ENCODE measurements at regions not wholly inside any gene's neighbourhood (a gene's known extent, or its start where the extent isn't known, plus 50 kb on each side); places are given as distances from the start of the nearest gene placed in this dataset.
A peak's percentile ranks its signal among the peaks of the same experiment; 100 is the strongest.

- no peak overlapping the region for H3K4me3 ChIP-seq (ENCODE audit: extremely low read depth in 1 of 4, insufficient read depth in 2 of 4, low read depth in 3 of 4, low read length in 4 of 4)
- H3K36me3 ChIP-seq (ENCODE audit: control insufficient read depth in 2 of 4, insufficient read depth in 4 of 4, low read length in 3 of 4): no peaks in the 10 kb centered on the region
- H3K14ac ChIP-seq (ENCODE audit: insufficient read length): no peak overlapping the region
- H3K79me1 ChIP-seq (ENCODE audit: low read depth, low read length): no peaks in the 10 kb centered on the region
- no peak overlapping the region for H4K5ac ChIP-seq (ENCODE audit: insufficient read length, low read depth, low read length)
- no peak overlapping the region for H3K18ac ChIP-seq (ENCODE audit: extremely low read depth, low read length)
- WGBS, 2 experiments (ENCODE audit: extremely low coverage in 1 of 2, insufficient coverage in 1 of 2, insufficient read length in 1 of 2, insufficient replicate concordance in 2 of 2, low coverage in 1 of 2, low lambda C conversion rate in 2 of 2, missing lambda C conversion rate in 1 of 2): 85% methylated on average over 10 of the region's 10 CpGs; no CpG with 5 or more reads in 1 of the 2 experiments
- H4K91ac ChIP-seq (replicated peaks; ENCODE audit: insufficient read length, low read length): no peak overlapping the region
- H3K27me3 ChIP-seq (replicated peaks in 1 of 4; ENCODE audit: control insufficient read depth in 3 of 4, extremely low read depth in 1 of 4, insufficient read depth in 3 of 4, low read length in 3 of 4): no peaks in the 10 kb centered on the region
- no peak overlapping the region for H2BK120ac ChIP-seq (replicated peaks; ENCODE audit: low read depth, low read length)
- H3K23me2 ChIP-seq (ENCODE audit: low read depth, low read length): no peaks in the 10 kb centered on the region
- H4K20me1 ChIP-seq (replicated peaks in 1 of 2; ENCODE audit: control insufficient read depth in 1 of 2, insufficient read depth in 2 of 2, low read length in 2 of 2): no peaks in the 10 kb centered on the region
- peak; percentile 36 for FAIRE-seq
- ChIA-PET CTCF (ENCODE audit: partially characterized antibody) (interaction anchor here (0.6 to 2.4 kb wide), 32 partner anchors 9 to 877 kb away, joined by 3 to 15 read pairs (median 4); no protein-coding TSS in a partner anchor), POLR2A (ENCODE audit: partially characterized antibody) (no interaction called here)
- peak; percentile 31 to 78 for DNase-seq (ENCODE audit: low read depth in 1 of 2, low spot score in 2 of 2)
- no peak overlapping the region for H2BK15ac ChIP-seq (ENCODE audit: low read length)
- H3K9me3 ChIP-seq (ENCODE audit: insufficient read depth in 2 of 2, low read depth in 1 of 2, low read length in 1 of 2): no peaks in the 10 kb centered on the region
- no peak overlapping the region for H3K4ac ChIP-seq (replicated peaks; ENCODE audit: insufficient read length, low read depth, low read length)
- H3K23ac ChIP-seq (ENCODE audit: insufficient read length): no peak overlapping the region
- peak overlapping the region; percentile 6; the same call in 1 of the 2 replicates for H2BK5ac ChIP-seq (ENCODE audit: low read depth, low read length)
- H3K56ac ChIP-seq (replicated peaks; ENCODE audit: insufficient read length, low read depth, low read length): no peak overlapping the region
- no peak overlapping the region for H3K9ac ChIP-seq (replicated peaks in 1 of 4; ENCODE audit: extremely low read depth in 1 of 4, low read depth in 3 of 4, low read length in 3 of 4)
- peak overlapping the region; percentile 62; the same call in 1 of the 2 replicates for H4K8ac ChIP-seq (ENCODE audit: extremely low read depth, insufficient read depth, low read length)
- H2AK5ac ChIP-seq (ENCODE audit: low read depth, low read length): no peak overlapping the region
- peak overlapping the region; percentile 33; the same call in 1 of the 2 replicates for H2BK12ac ChIP-seq (ENCODE audit: low read depth, low read length)
- H3K4me1 ChIP-seq (replicated peaks in 1 of 4; ENCODE audit: control insufficient read depth in 3 of 4, insufficient read depth in 4 of 4, low read length in 3 of 4): no peaks in the 10 kb centered on the region; a peak in 3 of 7 replicates
- no peaks in the 10 kb centered on the region for H3K79me2 ChIP-seq (ENCODE audit: control insufficient read depth in 1 of 2, insufficient read depth in 2 of 2, low read length in 2 of 2)
- H3K27ac ChIP-seq (ENCODE audit: low read depth, low read length): no peak overlapping the region
- no peak overlapping the region for H3K4me2 ChIP-seq (ENCODE audit: insufficient read depth in 1 of 2, low read depth in 2 of 2, low read length in 2 of 2)
- peak overlapping the region; percentile 33; the same call in 1 of the 2 replicates for H2AFZ ChIP-seq (ENCODE audit: low read length)
- H2BK20ac ChIP-seq (ENCODE audit: low read length): no peak overlapping the region
- TF ChIP-seq RAD21 (IDR thresholded peaks at IDR 0.05 in 1 of 2, conservative IDR thresholded peaks at IDR 0.05 in 1 of 2; ENCODE audit: low read depth in 2 of 2, low read length in 2 of 2) (peak; percentile 52 to 58), CBX5 (IDR thresholded peaks at IDR 0.05; ENCODE audit: low read depth, low read length) (no peak), YY1 (IDR thresholded peaks at IDR 0.05; ENCODE audit: low read depth, low read length) (0 out of 2 replicates have a peak, but pooled peaks have one; percentile 26), CHD2 (IDR thresholded peaks at IDR 0.05; ENCODE audit: low read length) (no peak), ATF2 (IDR thresholded peaks at IDR 0.05; ENCODE audit: low read length) (no peak), POLR2AphosphoS5 (IDR thresholded peaks at IDR 0.05; ENCODE audit: low read depth, low read length) (no peak)
- TF ChIP-seq, protein P1, sequence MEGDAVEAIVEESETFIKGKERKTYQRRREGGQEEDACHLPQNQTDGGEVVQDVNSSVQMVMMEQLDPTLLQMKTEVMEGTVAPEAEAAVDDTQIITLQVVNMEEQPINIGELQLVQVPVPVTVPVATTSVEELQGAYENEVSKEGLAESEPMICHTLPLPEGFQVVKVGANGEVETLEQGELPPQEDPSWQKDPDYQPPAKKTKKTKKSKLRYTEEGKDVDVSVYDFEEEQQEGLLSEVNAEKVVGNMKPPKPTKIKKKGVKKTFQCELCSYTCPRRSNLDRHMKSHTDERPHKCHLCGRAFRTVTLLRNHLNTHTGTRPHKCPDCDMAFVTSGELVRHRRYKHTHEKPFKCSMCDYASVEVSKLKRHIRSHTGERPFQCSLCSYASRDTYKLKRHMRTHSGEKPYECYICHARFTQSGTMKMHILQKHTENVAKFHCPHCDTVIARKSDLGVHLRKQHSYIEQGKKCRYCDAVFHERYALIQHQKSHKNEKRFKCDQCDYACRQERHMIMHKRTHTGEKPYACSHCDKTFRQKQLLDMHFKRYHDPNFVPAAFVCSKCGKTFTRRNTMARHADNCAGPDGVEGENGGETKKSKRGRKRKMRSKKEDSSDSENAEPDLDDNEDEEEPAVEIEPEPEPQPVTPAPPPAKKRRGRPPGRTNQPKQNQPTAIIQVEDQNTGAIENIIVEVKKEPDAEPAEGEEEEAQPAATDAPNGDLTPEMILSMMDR (IDR thresholded peaks at IDR 0.05; ENCODE audit: control extremely low read depth in 1 of 3, insufficient read depth in 1 of 3, low read depth in 1 of 3, low read length in 3 of 3): peak; percentile 33 to 78 (median 50)
These were observed 733.7 kb downstream of the ZNF385D start for GRCh38 chr3:21017115-21017852.
